Stimulated activated CD4-positive, alpha-beta T cell treated with anti-CD3 and anti-CD28 coated beads, Interleukin-4, amount 100 ng/mL, for 48 hours (primary cell): ENCODE measurements at regions not wholly inside any gene's neighbourhood (a gene's known extent, or its start where the extent isn't known, plus 50 kb on each side); places are given as distances from the start of the nearest gene placed in this dataset.

ENCODE experiments used
- DNase-seq, 2 donors: peaks; one replicate each; pipeline ENCODE4 v3.0.0-alpha.2; 2020; ENCODE audit warnings: low read depth in 2 of 2

GRCh38 chr5:4941161-4941560 lies 199.0 kb upstream of the ADAMTS16 start:
- no peak for DNase-seq

- DNase-seq = peak in 1 of 2 donors; percentile 23
Observed at GRCh38 chr5:4941957-4942830, 197.9 kb upstream of the ADAMTS16 start.

- DNase-seq = no peak
Observed at GRCh38 chr5:4942831-4943178, 197.3 kb upstream of the ADAMTS16 start.

GRCh38 chr5:4945296-4945695 lies 194.8 kb upstream of the ADAMTS16 start:
- no peak for DNase-seq

GRCh38 chr5:4947106-4947505 lies 193.0 kb upstream of the ADAMTS16 start:
- DNase-seq = no peak

- no peak for DNase-seq
Observed at GRCh38 chr5:4947893-4948536, 192.1 kb upstream of the ADAMTS16 start.

- DNase-seq = no peak
Observed at GRCh38 chr5:4949108-4949507, 191.0 kb upstream of the ADAMTS16 start.

GRCh38 chr5:4953576-4953975 lies 186.6 kb upstream of the ADAMTS16 start:
- no peak for DNase-seq

- DNase-seq = no peak
Observed at GRCh38 chr5:4954048-4954447, 186.1 kb upstream of the ADAMTS16 start.

- no peak for DNase-seq
Observed at GRCh38 chr5:4963265-4963664, 176.9 kb upstream of the ADAMTS16 start.

GRCh38 chr5:4969351-4969750 lies 170.8 kb upstream of the ADAMTS16 start:
- DNase-seq = no peak

- no peak for DNase-seq
Observed at GRCh38 chr5:4970171-4970570, 170.0 kb upstream of the ADAMTS16 start.

- no peak for DNase-seq
Observed at GRCh38 chr5:4976902-4977301, 163.2 kb upstream of the ADAMTS16 start.

- DNase-seq = no peak
Observed at GRCh38 chr5:4977416-4978110, 162.6 kb upstream of the ADAMTS16 start.

- DNase-seq = no peak
Observed at GRCh38 chr5:4980201-4980600, 159.9 kb upstream of the ADAMTS16 start.

- no peak for DNase-seq
Observed at GRCh38 chr5:4981608-4982007, 158.5 kb upstream of the ADAMTS16 start.

GRCh38 chr5:4983701-4984100 lies 156.4 kb upstream of the ADAMTS16 start:
- no peak for DNase-seq

GRCh38 chr5:4984461-4984860 lies 155.7 kb upstream of the ADAMTS16 start:
- DNase-seq = no peak

GRCh38 chr5:4987431-4987830 lies 152.7 kb upstream of the ADAMTS16 start:
- DNase-seq = no peak

- DNase-seq = no peak
Observed at GRCh38 chr5:4989118-4989517, 151.0 kb upstream of the ADAMTS16 start.

GRCh38 chr5:4990017-4990416 lies 150.1 kb upstream of the ADAMTS16 start:
- DNase-seq = no peak

GRCh38 chr5:4990462-4990861 lies 149.7 kb upstream of the ADAMTS16 start:
- no peak for DNase-seq

GRCh38 chr5:4991925-4992324 lies 148.2 kb upstream of the ADAMTS16 start:
- no peak for DNase-seq
